Muscle of leg (tissue), 3 donors: ENCODE measurements at regions not wholly inside any gene's neighbourhood (a gene's known extent, or its start where the extent isn't known, plus 50 kb on each side); places are given as distances from the start of the nearest gene placed in this dataset.

Experiments used
- DNase-seq: peaks from one replicate; pipeline ENCODE4 v3.0.0; 2013
- H3K27ac ChIP-seq: one replicate; pipeline ENCODE4 v1.5.1; 2013; ENCODE audit warnings: mild to moderate bottlenecking, low read length, control low read depth
- H3K27me3 ChIP-seq: one replicate; pipeline ENCODE4 v1.6.1; 2013; ENCODE audit warnings: low read length; ENCODE audit not compliant: control insufficient read depth, insufficient read depth
- H3K36me3 ChIP-seq: one replicate; pipeline ENCODE4 v1.6.1; 2013; ENCODE audit warnings: low read length; ENCODE audit not compliant: control insufficient read depth, insufficient read depth
- H3K4me1 ChIP-seq: one replicate; pipeline ENCODE4 v1.6.1; 2013; ENCODE audit warnings: low read length; ENCODE audit not compliant: control insufficient read depth, insufficient read depth
- H3K4me3 ChIP-seq: one replicate; pipeline ENCODE4 v1.5.1; 2013; ENCODE audit warnings: low read length, control low read depth
- H3K9me3 ChIP-seq: replicated peaks from 2 replicates; pipeline ENCODE4 v1.6.1; 2013; ENCODE audit warnings: low read depth, low read length; ENCODE audit not compliant: control insufficient read depth
- WGBS: methylation state at CpG from one replicate; pipeline ENCODE4 v1.1.5; 2013; ENCODE audit warnings: missing lambda C conversion rate; ENCODE audit not compliant: insufficient coverage; 5-methylcytosine and 5-hydroxymethylcytosine counted together

DNA sequence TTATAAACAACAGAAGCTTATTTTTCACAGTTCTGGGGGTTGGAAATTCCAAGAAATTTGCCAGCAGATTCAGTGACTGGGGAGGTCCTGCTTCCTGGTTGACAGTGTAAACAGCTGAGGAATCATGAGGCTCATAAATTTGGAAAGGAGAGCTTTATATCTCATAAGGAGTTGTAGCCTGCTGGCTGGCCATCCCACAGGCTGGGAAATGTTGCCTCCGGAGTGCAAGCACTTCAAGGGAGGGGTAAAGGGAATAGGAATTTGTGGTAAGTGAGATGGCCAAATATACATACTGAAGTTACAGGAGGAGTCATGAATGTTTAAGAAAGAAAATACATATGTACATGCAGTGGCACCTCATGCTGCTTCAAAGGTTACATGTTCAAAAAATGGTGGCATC is 217.2 kb upstream of the CBLB start:
- H3K4me1 ChIP-seq, result no peaks in the 10 kb centered on the region
- H3K36me3 ChIP-seq, result no peaks in the 10 kb centered on the region
- H3K27ac ChIP-seq, result no peak overlapping the region
- H3K9me3 ChIP-seq, result no peaks in the 10 kb centered on the region
- DNase-seq, result no peak
- WGBS, result 33% methylated on average over 1 of the region's 1 CpG
- no peak overlapping the region for H3K4me3 ChIP-seq
- no peaks in the 10 kb centered on the region for H3K27me3 ChIP-seq

DNA sequence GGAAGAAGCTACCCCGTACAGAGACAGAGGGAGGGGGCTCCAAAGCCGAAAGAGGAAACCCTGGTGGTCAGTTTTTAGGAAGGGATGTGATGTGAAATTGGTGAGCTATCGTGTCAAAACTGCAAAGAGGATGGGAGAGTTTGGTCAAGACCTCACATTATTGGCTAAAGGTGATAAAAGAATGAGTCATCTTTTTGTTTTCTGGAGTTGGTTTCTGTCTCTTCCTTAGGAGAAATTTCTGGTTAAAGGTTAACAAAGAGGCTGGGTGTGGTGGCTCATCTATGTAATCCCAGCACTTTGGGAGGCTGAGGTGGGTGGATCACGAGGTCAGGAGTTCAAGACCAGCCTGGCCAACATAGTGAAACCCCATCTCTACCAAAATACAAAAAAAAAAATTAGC is 217.8 kb upstream of the CBLB start:
- Histone ChIP-seq H3K27me3 (no peaks in the 10 kb centered on the region), H3K27ac (no peak overlapping the region), H3K36me3 (no peaks in the 10 kb centered on the region), H3K4me1 (no peaks in the 10 kb centered on the region), H3K9me3 (no peaks in the 10 kb centered on the region), H3K4me3 (no peak overlapping the region)
- WGBS, result 97% methylated on average over 2 of the region's 4 CpGs
- no peak for DNase-seq

DNA sequence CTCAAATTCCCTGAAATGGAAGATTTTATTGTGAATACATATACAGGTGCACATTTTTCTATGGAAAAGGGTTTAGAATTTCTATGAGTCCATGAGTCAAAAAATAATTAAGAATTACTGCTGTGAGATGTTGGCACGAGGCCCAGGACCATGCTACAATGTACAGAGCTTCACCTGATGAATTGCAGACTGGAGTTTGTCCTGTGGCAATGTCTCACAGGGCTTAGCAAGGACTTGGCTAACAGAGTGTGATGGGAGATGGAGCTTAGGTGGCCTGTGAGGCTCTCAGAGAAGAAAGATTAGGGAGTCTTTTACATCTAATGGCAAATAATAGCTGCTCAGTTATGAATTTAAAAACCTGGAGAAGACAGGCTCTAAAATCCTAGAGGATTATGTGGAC is 219.5 kb upstream of the CBLB start:
- Histone ChIP-seq H3K27ac (no peak overlapping the region), H3K4me3 (no peak overlapping the region), H3K36me3 (no peaks in the 10 kb centered on the region), H3K4me1 (no peaks in the 10 kb centered on the region), H3K27me3 (no peaks in the 10 kb centered on the region), H3K9me3 (no peaks in the 10 kb centered on the region)
- no peak for DNase-seq
- WGBS, result 38% methylated on average over 1 of the region's 1 CpG

DNA sequence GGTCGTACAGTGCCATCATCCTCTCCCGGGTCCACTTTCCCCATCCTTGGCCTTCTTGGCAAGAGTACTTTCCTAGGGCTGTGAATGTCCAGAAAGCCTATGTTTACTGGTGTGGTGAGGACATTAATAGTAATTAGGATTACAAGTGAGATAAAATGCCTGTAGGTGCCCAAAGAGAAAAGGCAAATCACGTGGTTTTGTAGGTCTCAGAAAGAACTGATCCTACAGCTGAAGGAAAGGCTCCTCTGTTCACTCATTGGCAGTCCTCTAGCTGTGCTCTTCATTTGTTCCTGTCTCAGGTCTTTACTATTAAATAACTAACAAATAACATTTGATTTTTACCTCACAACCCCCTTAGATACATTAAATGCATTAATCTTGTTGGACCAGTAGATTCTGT is 220.1 kb upstream of the CBLB start:
- Histone ChIP-seq H3K4me3 (no peak overlapping the region), H3K27ac (no peak overlapping the region), H3K9me3 (no peaks in the 10 kb centered on the region), H3K27me3 (no peaks in the 10 kb centered on the region), H3K4me1 (no peaks in the 10 kb centered on the region), H3K36me3 (no peaks in the 10 kb centered on the region)
- DNase-seq, result no peak
- 80% methylated on average over 1 of the region's 3 CpGs for WGBS

DNA sequence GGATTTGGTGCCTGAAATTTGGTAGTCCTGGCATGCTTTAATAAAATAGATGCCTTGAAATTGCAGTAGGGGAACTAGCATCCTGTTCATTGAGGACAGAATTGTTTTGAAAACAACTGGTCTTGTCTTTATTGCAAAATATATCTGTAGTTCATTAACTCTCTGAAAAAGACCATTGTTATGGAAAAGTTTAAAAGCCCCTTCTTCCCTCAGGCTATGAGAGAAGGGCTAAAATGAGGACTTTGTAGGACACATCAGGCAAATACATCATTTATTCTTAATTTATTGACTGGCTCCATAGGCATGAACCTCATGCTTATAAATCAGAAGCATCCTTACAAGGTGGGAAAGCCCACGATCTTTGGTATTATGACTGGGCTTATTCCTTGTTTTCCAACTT is 221.0 kb upstream of the CBLB start:
- no peak overlapping the region for H3K27ac ChIP-seq
- no CpG with 5 or more reads among the region's 1 CpG for WGBS
- no peaks in the 10 kb centered on the region for H3K27me3 ChIP-seq
- no peaks in the 10 kb centered on the region for H3K9me3 ChIP-seq
- H3K4me1 ChIP-seq, result no peaks in the 10 kb centered on the region
- H3K4me3 ChIP-seq, result no peak overlapping the region
- DNase-seq, result no peak
- no peaks in the 10 kb centered on the region for H3K36me3 ChIP-seq

DNA sequence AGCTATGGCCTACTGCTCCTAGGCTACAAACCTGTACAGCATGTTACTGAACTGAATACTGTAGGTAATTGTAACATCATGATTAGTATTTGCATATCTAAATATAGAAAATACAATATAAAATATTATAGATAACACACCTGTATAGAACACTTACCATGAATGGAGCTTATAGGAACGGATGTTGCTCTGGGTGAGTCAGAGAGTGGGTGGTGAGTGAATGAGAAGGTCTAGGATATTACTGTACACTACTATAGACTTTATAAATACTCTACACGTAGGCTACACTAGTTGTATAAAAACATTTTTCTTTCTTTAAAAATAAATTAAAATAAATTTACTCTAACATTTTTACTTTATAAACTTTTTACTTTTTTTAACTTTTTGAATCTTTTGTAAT is 224.0 kb upstream of the CBLB start:
- Histone ChIP-seq H3K36me3 (no peaks in the 10 kb centered on the region), H3K27me3 (no peaks in the 10 kb centered on the region), H3K27ac (no peak overlapping the region), H3K4me1 (no peaks in the 10 kb centered on the region), H3K4me3 (no peak overlapping the region), H3K9me3 (no peaks in the 10 kb centered on the region)
- no CpG with 5 or more reads among the region's 2 CpGs for WGBS
- DNase-seq, result no peak

DNA sequence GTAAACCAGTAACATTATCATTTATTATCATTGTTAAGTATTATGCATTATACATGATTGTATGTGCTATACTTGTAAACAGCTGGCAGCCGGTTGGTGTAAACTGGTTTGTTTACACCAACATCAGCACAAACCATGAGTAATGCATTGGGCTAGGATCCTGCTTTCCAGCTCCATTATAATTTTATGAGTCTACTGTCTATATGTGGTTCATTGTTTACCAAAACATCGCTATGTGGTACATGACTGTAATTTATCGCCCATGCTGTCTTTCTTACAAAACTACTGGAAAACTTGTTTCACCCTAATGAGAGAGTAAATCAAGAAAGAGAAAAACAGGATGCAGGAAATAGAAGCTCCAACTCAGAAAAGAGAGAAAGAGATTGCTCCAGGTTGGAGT is 224.8 kb upstream of the CBLB start:
- DNase-seq, result no peak
- H3K4me1 ChIP-seq, result no peaks in the 10 kb centered on the region
- no peaks in the 10 kb centered on the region for H3K36me3 ChIP-seq
- H3K4me3 ChIP-seq, result no peak overlapping the region
- no peaks in the 10 kb centered on the region for H3K9me3 ChIP-seq
- no peaks in the 10 kb centered on the region for H3K27me3 ChIP-seq
- no CpG with 5 or more reads among the region's 3 CpGs for WGBS
- no peak overlapping the region for H3K27ac ChIP-seq

DNA sequence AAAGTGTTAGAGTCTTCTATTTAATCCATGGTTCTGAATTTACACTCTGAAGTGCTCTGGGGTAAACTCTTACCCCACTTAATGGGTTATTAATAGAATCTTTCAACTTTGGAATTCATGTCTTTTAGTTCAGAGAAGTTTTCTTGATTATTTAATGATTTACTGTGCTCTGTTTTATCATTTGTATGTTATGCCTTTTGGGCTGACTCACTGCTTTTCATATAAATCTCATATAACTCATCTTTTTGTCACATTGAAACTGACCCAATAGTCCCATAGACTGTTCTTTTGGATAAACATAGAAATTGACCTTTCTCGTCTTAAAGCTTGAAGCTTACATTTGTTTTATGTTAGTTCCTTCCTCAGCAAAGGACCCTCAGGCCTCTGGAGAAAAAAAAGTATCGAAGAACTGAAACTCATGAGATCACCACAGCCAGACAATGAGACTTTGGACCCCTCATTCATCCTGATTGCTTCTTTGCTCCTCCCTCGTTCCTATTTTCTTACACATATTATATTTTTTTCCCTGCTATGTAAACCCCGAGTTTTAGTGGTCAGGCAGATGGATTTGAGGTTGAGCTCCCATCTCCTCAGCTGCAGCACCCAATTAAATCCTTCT is 229.1 kb upstream of the CBLB start:
- Histone ChIP-seq H3K27me3 (no peaks in the 10 kb centered on the region), H3K4me3 (no peak overlapping the region), H3K36me3 (no peaks in the 10 kb centered on the region), H3K4me1 (no peaks in the 10 kb centered on the region), H3K27ac (no peak overlapping the region), H3K9me3 (no peaks in the 10 kb centered on the region)
- WGBS, result 33% methylated on average over 1 of the region's 4 CpGs
- no peak for DNase-seq

DNA sequence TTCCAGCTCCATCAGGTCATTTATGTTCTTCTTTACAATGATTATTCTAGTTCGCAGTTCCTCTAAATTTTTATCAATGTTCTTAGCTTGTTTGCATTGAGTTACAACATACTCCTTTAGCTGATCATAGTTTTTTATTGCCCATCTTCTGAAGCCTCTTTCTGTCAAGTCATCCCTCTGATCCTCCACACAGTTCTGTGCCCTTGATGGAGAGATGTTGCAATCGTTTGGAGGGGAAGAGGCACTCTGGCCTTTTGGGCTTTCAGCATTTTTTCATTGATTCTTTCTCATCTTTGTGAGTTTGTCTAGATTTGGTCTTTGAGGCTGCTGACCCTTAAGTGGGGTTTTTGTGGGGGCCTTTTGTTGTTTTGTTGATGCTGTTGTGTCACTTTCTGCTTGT is 234.6 kb upstream of the CBLB start:
- Histone ChIP-seq H3K36me3 (no peaks in the 10 kb centered on the region), H3K27ac (no peak overlapping the region), H3K9me3 (no peaks in the 10 kb centered on the region), H3K27me3 (no peaks in the 10 kb centered on the region), H3K4me3 (no peak overlapping the region), H3K4me1 (no peaks in the 10 kb centered on the region)
- no peak for DNase-seq
- no CpG with 5 or more reads among the region's 2 CpGs for WGBS

DNA sequence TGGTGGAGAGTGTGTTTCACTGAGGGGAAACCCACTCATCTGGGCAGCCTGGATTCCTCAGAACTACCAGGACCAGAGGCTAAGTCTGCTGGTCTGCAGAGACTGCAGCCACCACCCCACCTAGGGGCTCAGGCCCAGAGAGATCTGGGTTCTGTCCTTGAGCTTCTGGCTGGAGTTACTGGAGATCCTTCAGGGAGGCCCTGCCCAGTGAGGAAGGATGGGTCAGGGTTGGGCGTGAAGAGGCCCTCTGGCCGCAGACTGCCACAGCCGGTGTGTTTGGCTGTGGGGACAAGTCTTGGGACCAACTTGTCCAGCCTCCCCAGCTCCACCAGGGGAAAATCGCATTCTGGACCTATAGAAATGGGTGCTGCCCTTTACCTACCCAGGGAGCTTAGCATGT is 235.3 kb upstream of the CBLB start:
- H3K36me3 ChIP-seq, result no peaks in the 10 kb centered on the region
- no peaks in the 10 kb centered on the region for H3K27me3 ChIP-seq
- H3K9me3 ChIP-seq, result no peaks in the 10 kb centered on the region
- no peaks in the 10 kb centered on the region for H3K4me1 ChIP-seq
- no CpG with 5 or more reads among the region's 4 CpGs for WGBS
- H3K27ac ChIP-seq, result no peak overlapping the region
- DNase-seq, result no peak
- H3K4me3 ChIP-seq, result no peak overlapping the region

DNA sequence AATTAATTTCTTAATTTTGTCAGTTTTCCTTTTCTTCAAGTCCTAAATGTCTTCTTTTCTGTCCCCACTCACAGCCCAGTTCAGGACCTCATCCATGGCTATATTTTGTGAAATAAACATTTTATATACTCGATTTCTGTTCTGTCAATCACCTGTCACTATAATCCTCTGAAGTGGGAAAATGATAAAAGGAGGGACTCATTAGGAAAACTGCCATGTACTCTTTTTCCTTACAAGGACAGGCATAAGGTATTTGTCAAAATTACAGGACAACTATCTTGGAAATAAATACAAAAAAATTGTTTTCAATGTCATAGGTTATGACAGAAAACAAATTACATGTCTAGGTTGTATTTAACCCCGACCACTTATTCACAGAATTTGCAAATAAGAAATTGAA is 240.1 kb upstream of the CBLB start:
- no peak for DNase-seq
- H3K27me3 ChIP-seq, result no peaks in the 10 kb centered on the region
- no CpG with 5 or more reads among the region's 2 CpGs for WGBS
- H3K9me3 ChIP-seq, result no peaks in the 10 kb centered on the region
- no peaks in the 10 kb centered on the region for H3K4me1 ChIP-seq
- no peak overlapping the region for H3K4me3 ChIP-seq
- no peaks in the 10 kb centered on the region for H3K36me3 ChIP-seq
- H3K27ac ChIP-seq, result no peak overlapping the region
